NCI-H69 (cell line): ENCODE measurements at regions not wholly inside any gene's neighbourhood (a gene's known extent, or its start where the extent isn't known, plus 50 kb on each side); places are given as distances from the start of the nearest gene placed in this dataset.
"Not testable (repeated sequence)": the region's sequence is repeated elsewhere in the genome, so short reads cannot be mapped to it uniquely, and the experiment has no call there.

ENCODE experiments used
- DNase-seq: peaks from one replicate; lab custom pipeline; 2025; lab: John Stamatoyannopoulos, UW

- DNase-seq: peak; percentile 64
Observed at GRCh38 chr9:129435988-129436717, 184.7 kb downstream of the C9orf50 start.

GRCh38 chr9:129435291-129435690, 185.6 kb downstream of the C9orf50 start:
- peak; percentile 23 for DNase-seq

- no peak for DNase-seq
Observed at GRCh38 chr9:129434187-129434586, 186.7 kb downstream of the C9orf50 start.

GRCh38 chr9:129432297-129433154, 188.4 kb downstream of the C9orf50 start:
- DNase-seq: peak; percentile 38

GRCh38 chr9:129430940-129431643, 189.8 kb downstream of the C9orf50 start:
- no peak for DNase-seq

GRCh38 chr9:129428864-129429577, 191.9 kb downstream of the C9orf50 start:
- peak; percentile 57 for DNase-seq

GRCh38 chr9:129427149-129427548, 193.8 kb downstream of the C9orf50 start:
- no peak for DNase-seq

- not testable (repeated sequence) for DNase-seq
Observed at GRCh38 chr9:129423755-129424154, 197.1 kb downstream of the C9orf50 start.

- DNase-seq: no peak
Observed at GRCh38 chr9:129423216-129423615, 197.7 kb downstream of the C9orf50 start.

- peak; percentile 55 for DNase-seq
Observed at GRCh38 chr9:129422843-129423192, 198.1 kb downstream of the C9orf50 start.

GRCh38 chr9:129422032-129422842, 198.7 kb downstream of the C9orf50 start:
- no peak for DNase-seq

GRCh38 chr9:129421371-129421770, 199.5 kb downstream of the C9orf50 start:
- no peak for DNase-seq

- no peak for DNase-seq
Observed at GRCh38 chr9:129420721-129421120, 200.2 kb downstream of the C9orf50 start.

GRCh38 chr9:129419382-129419899, 201.5 kb downstream of the C9orf50 start:
- DNase-seq: peak; percentile 26

GRCh38 chr9:129418451-129418850, 202.4 kb downstream of the C9orf50 start:
- DNase-seq: no peak

GRCh38 chr9:129416821-129417539, 203.9 kb downstream of the C9orf50 start:
- DNase-seq: peak; percentile 54

- peak; percentile 47 for DNase-seq
Observed at GRCh38 chr9:129415942-129416651, 204.8 kb downstream of the C9orf50 start.

GRCh38 chr9:129414993-129415941, 205.6 kb downstream of the C9orf50 start:
- DNase-seq: peak; percentile 49
